ENCODE measurements at regions not wholly inside any gene's neighbourhood (a gene's known extent, or its start where the extent isn't known, plus 50 kb on each side); places are given as distances from the start of the nearest gene placed in this dataset.

DNA sequence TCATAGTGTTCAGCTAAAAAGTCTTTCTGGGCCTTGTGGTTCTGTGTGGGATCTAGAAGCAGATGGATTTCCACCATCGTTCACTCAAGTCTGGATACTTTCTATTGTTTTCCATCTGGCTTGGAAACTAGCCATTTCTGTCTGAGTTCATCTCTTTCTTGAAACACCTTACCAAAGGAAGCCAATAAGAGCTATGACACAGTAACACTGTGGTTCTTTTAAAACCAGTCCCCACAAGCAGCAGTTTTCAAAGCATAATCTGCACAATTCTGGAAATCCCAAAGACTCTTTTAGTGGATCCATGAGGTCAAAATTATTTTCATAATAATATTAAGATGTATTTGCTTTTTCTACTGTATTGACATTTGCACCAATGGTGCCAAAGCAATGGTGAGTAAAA is 234.2 kb upstream of the TET2 start:
- TF ChIP-seq, protein P1, sequence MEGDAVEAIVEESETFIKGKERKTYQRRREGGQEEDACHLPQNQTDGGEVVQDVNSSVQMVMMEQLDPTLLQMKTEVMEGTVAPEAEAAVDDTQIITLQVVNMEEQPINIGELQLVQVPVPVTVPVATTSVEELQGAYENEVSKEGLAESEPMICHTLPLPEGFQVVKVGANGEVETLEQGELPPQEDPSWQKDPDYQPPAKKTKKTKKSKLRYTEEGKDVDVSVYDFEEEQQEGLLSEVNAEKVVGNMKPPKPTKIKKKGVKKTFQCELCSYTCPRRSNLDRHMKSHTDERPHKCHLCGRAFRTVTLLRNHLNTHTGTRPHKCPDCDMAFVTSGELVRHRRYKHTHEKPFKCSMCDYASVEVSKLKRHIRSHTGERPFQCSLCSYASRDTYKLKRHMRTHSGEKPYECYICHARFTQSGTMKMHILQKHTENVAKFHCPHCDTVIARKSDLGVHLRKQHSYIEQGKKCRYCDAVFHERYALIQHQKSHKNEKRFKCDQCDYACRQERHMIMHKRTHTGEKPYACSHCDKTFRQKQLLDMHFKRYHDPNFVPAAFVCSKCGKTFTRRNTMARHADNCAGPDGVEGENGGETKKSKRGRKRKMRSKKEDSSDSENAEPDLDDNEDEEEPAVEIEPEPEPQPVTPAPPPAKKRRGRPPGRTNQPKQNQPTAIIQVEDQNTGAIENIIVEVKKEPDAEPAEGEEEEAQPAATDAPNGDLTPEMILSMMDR (IDR thresholded peaks at IDR 0.05; ENCODE audit: insufficient read depth, low read length, poor library complexity, severe bottlenecking) = no peak
- TF ChIP-seq EZH2phosphoT487 (conservative IDR thresholded peaks at IDR 0.05; ENCODE audit: low read length) = no peak

Measured in SU-DHL-6 (cell line).